DMS153 (cell line): ENCODE measurements at regions not wholly inside any gene's neighbourhood (a gene's known extent, or its start where the extent isn't known, plus 50 kb on each side); places are given as distances from the start of the nearest gene placed in this dataset.
"Not testable (repeated sequence)": the region's sequence is repeated elsewhere in the genome, so short reads cannot be mapped to it uniquely, and the experiment has no call there.

ENCODE experiments used
- DNase-seq: peaks from one replicate; lab custom pipeline; 2025; lab: John Stamatoyannopoulos, UW

DNA sequence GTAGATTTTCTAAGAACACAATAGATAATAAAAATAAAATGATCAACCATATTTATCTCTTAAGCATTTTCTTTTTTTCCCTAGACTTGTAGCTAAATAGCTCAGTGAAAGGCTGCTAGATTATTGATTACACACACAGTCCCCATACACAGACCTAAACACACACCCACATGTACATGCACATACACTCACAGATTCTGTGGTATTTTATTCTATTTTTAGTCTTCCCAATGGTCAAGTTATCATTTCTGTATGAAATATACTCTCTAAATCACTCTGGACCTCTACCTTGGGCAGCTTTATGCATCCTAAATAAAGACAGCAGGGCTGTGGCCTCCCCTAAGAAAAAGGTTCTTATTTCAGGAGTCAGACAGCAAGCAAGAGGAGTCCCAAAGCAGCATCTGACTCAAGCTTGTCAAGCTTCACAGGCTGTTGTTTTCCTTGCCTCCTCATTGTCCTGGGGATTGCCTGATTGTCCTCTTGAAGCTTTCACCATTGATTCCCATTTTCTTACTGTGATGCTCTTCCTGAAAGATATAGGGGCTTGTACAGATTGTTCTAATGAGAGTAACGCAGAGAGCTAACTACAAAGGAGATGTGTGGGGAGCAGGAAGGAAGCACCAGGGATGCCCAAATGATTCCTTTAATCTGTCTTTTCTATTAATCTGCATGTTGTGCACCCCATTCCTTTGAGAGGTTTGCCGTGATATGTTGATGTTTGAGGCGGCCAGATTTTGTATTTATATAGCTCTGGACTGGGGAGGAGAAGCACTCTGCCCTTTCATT is 986.5 kb downstream of the PCDH17 start:
- no peak for DNase-seq

- DNase-seq: peak; percentile 26
Observed at GRCh38 chr13:58619396-58620113, 988.0 kb downstream of the PCDH17 start.

DNA sequence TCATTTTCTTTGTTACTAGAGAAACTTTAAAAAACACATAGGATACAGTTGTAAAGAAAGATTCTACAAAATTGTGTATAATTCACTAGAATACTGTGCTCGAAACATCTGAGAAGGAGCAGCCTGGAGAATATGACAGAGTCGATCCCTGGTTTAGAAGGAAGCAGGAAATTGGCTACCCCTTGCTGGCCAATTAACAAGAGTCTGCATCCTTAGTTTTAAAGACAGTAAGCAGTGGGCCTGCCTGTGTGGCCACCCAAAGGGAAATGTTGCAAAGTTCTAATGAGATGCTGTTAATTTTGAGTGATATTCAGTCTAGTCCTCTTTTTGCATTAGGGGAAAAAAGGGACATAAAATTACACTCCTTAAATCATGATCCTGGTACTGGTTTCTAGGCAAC is 988.6 kb downstream of the PCDH17 start:
- DNase-seq: peak; percentile 22

- no peak for DNase-seq
Observed at GRCh38 chr13:58625703-58626389, 994.3 kb downstream of the PCDH17 start.

- no peak for DNase-seq
Observed at GRCh38 chr13:58630794-58631193, 999.2 kb downstream of the PCDH17 start.

DNA sequence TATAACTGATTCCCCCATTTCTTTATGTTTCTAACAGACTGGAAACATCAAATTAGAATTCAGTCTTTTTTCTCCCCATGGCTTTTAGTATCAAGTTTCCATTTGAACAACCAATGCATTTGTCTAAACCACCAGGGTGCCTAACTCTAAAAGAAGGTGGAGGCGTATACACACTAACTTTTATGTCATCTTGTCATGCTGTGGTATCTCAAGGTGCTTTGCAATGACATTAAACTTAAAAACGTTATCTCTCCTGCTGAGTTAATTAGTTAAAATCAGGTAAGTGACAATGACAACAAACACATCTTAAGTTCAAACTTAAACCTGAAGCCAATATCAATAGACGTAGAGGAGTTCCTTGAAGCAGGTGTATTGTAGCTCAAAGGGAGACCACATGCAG is 1001.7 kb downstream of the PCDH17 start:
- no peak for DNase-seq

- DNase-seq: no peak
Observed at GRCh38 chr13:58655086-58655485, 1023.5 kb downstream of the PCDH17 start.

DNA sequence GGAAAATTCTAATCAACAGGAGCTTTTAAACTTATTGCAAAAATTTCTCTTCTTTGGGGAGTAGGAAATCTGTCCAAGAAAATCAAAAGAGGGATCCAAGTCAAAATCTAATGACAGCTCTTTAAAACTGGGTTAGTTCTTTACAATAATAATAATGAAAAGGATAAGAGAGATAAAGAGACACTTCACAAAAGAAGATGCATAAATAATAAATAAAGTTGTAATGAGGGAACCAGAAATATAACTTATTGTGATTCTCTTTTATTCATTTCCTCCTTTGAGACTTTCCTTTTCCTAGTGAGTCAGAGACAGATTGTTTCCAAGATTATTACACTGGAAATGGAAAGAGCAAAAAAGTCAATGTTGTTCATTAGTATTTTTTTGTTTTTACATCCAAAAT is 1029.3 kb downstream of the PCDH17 start:
- no peak for DNase-seq

DNA sequence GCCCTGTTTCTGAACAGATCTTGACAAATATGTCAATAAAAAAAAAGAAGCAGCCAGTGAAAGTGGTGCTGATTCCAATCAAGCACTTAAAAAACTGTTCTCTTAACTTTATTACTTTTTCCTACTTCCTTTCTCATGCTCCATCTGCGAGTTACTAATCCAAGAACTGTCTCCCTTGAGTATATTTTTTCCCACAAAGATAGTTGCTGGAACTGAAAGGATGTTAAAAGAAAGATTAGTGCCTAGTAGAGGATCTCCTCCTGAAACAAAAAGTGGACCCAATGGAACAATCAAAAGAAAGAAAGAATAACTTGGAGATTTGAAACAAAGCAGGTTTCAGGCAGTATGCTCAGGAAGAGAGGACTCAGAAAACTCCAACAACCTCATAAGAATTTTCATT is 1034.8 kb downstream of the PCDH17 start:
- no peak for DNase-seq

GRCh38 chr13:58667096-58667495 is 1035.6 kb downstream of the PCDH17 start:
- no peak for DNase-seq

- no peak for DNase-seq
Observed at GRCh38 chr13:58680115-58680514, 1048.6 kb downstream of the PCDH17 start.

- DNase-seq: no peak
Observed at GRCh38 chr13:58682616-58683015, 1051.1 kb downstream of the PCDH17 start.

- DNase-seq: no peak
Observed at GRCh38 chr13:58687148-58687547, 1055.6 kb downstream of the PCDH17 start.

GRCh38 chr13:58698531-58698930 is 1067.0 kb downstream of the PCDH17 start:
- DNase-seq: no peak

DNA sequence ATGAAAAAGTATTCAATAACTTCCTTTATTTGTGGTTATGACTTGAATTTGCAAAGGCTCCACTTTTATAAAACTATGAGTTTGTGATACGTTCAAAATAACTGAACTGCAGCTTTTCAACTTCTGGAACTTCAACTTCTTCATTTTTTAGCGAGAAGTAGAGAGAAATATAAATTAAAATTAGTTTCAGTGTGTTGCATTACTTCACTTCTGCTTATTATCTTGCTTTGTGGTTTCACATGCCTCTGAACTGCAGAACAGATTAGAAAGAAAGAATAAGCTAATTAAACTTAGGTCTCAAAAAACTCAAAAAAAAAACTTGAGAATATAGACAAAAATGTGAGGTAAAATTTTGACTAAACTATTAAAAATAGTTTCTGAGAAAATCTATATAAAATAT is 1073.4 kb downstream of the PCDH17 start:
- no peak for DNase-seq

- DNase-seq: no peak
Observed at GRCh38 chr13:58706421-58706820, 1074.9 kb downstream of the PCDH17 start.

DNA sequence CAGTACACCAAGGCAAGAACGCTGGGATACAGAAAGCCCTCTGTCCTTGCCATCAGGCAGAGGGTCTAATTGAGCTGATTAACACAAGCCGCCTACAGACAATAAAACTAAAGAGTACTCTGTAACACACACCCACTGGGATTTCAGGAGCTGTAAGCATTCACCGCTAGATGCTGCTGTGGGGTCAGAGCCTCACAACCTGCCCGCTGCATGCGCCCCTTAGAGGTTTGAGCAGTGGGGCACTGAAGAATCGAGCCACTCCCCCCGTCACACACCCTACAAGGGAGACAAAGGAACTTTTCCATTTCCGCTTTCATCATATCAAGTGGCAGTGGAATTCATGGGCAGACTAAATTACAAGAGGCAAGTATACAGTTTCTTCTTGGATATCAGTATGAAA is 1080.6 kb downstream of the PCDH17 start:
- DNase-seq: no peak

DNA sequence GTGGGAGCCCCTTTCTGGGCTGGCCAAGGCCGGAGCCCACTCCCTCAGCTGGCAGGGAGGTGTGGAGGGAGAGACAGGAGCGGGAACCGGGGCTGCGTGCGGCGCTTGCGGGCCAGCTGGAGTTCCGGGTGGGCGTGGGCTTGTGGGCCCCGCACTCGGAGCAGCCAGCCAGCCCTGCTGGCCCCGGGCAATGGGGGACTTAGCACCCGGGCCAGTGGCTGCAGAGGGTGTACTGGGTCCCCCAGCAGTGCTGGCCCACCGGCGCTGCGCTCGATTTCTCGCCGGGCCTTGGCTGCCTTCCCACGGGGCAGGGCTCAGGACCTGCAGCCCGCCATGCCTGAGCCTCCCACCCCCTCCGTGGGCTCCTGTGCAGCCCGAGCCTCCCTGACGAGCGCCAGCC is 1082.5 kb downstream of the PCDH17 start:
- not testable (repeated sequence) for DNase-seq

DNA sequence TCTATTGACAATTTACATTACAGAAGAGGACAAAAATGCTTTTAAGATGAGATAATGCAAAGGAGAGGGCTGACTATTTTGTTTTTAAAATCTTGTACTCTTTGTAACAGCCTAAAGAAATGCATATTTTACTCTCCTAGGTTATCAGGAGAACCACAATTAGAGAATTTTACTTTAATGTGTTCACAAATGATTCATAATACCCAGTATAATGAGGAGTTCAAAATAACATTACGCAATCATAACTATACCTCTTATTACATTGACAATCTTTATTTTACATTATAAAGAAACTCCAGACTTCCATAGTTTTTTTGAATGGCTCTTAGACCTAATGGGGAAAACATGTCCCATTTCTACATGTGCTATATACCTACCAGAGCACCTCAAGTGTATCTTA is 1089.7 kb downstream of the PCDH17 start:
- DNase-seq: no peak

- DNase-seq: no peak
Observed at GRCh38 chr13:58728126-58728525, 1096.6 kb downstream of the PCDH17 start.

DNA sequence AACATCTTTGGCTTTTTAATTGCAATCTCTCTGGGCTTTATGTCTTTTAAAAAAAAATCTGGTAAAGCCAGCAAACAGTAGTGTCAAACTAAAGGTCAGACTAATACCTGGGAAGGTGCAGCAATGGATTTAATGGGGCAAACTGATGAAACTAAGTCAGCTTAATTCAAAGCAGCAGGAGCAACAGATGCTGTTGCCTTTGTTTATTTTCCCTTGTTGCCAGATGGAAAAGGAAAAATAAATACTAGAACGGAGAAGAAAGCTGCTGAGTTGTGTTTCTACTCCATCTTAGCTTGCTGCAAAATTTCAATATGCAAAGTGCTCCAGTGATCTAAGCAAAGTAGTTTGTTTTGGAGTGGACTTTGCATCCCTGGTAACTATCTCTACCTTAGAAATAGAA is 1097.8 kb downstream of the PCDH17 start:
- no peak for DNase-seq

- no peak for DNase-seq
Observed at GRCh38 chr13:58744686-58745085, 1113.1 kb downstream of the PCDH17 start.

DNA sequence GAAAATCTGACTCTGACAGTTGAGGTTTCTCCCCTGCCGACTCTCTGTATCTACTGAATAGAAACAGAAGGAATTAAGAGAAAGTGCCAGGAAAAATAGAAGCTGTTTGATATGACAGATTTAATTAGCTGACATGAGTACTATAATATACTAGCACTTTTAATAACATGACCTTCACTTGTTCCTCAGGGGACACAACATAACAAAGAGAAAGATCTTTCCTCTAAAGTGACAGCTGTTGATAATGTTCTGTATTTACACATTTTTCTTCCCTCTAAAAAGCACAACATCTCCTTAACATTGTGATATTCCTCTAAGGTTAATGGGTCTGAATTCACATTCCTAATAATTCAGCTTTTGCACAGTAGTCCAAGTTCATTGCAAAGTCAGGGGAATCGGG is 1136.0 kb downstream of the PCDH17 start:
- DNase-seq: no peak
